ENCODE measurements at regions not wholly inside any gene's neighbourhood (a gene's known extent, or its start where the extent isn't known, plus 50 kb on each side); places are given as distances from the start of the nearest gene placed in this dataset.

GRCh38 chr15:29632671-29633406 is 189.4 kb downstream of the TJP1 start:
- FAIRE-seq, result no peak
- Histone ChIP-seq H3K9me3 (replicated peaks; ENCODE audit: control insufficient read depth, insufficient read depth, low read length) (no peaks in the 10 kb centered on the region), H3K9me1 (replicated peaks; ENCODE audit: control insufficient read depth, extremely low read depth, insufficient read depth, low read length) (no peaks in the 10 kb centered on the region), H4K20me1 (replicated peaks; ENCODE audit: control insufficient read depth, extremely low read depth, insufficient read depth, low read length) (no peaks in the 10 kb centered on the region), H3K27ac (ENCODE audit: insufficient read depth, low read depth, low read length) (no peak overlapping the region), H3K4me2 (ENCODE audit: insufficient read depth, low read length) (no peak overlapping the region), H3K4me3 (replicated peaks in 1 of 3; ENCODE audit: insufficient read depth in 1 of 3, low read depth in 1 of 3, low read length in 3 of 3) (no peak overlapping the region), H3K27me3 (ENCODE audit: control insufficient read depth in 2 of 2, insufficient read depth in 2 of 2, low read length in 2 of 2) (no peaks in the 10 kb centered on the region), H3K36me3 (ENCODE audit: control insufficient read depth in 2 of 2, extremely low read depth in 1 of 2, insufficient read depth in 2 of 2, low read length in 2 of 2) (no peaks in the 10 kb centered on the region), H2AFZ (ENCODE audit: low read depth, low read length) (no peak overlapping the region), H3K4me1 (ENCODE audit: control insufficient read depth, extremely low read depth, insufficient read depth, low read length) (no peaks in the 10 kb centered on the region), H3K9ac (replicated peaks; ENCODE audit: extremely low read depth, insufficient read depth, low read length) (no peak overlapping the region), H3K79me2 (ENCODE audit: control insufficient read depth, insufficient read depth, low read length) (no peaks in the 10 kb centered on the region)
- no peak for TF ChIP-seq POLR2AphosphoS5 (IDR thresholded peaks at IDR 0.05; ENCODE audit: insufficient read depth, low read depth, low read length)
- POLR2A ChIA-PET, result no interaction called here
- DNase-seq (ENCODE audit: low read depth, low spot score), result no peak
- intact Hi-C loops (cut with micrococcal nuclease), result no loop called here
- dilution Hi-C loops (cut with MboI; ENCODE audit: extremely low pct_ligation_motif_present, low sequenced_read_pairs), result no loop called here
- BruUV-seq (replicated peaks), result no TSS peak
- CTCF ChIA-PET, result no interaction called here

GRCh38 chr15:29631076-29632070 is 190.9 kb downstream of the TJP1 start:
- POLR2A ChIA-PET, result no interaction called here
- H3K4me1 ChIP-seq (ENCODE audit: control insufficient read depth, extremely low read depth, insufficient read depth, low read length), result no peaks in the 10 kb centered on the region
- no peak overlapping the region for H3K4me3 ChIP-seq (replicated peaks in 1 of 3; ENCODE audit: insufficient read depth in 1 of 3, low read depth in 1 of 3, low read length in 3 of 3)
- no peaks in the 10 kb centered on the region for H3K36me3 ChIP-seq (ENCODE audit: control insufficient read depth in 2 of 2, extremely low read depth in 1 of 2, insufficient read depth in 2 of 2, low read length in 2 of 2)
- FAIRE-seq (no peak), DNase-seq (ENCODE audit: low read depth, low spot score) (no peak)
- H3K27ac ChIP-seq (ENCODE audit: insufficient read depth, low read depth, low read length), result no peak overlapping the region
- no peak overlapping the region for H3K4me2 ChIP-seq (ENCODE audit: insufficient read depth, low read length)
- H3K9ac ChIP-seq (replicated peaks; ENCODE audit: extremely low read depth, insufficient read depth, low read length), result no peak overlapping the region
- no peaks in the 10 kb centered on the region for H3K9me1 ChIP-seq (replicated peaks; ENCODE audit: control insufficient read depth, extremely low read depth, insufficient read depth, low read length)
- BruUV-seq (replicated peaks), result no TSS peak
- intact Hi-C loops (cut with micrococcal nuclease), result no loop called here
- no peaks in the 10 kb centered on the region for H3K79me2 ChIP-seq (ENCODE audit: control insufficient read depth, insufficient read depth, low read length)
- H3K9me3 ChIP-seq (replicated peaks; ENCODE audit: control insufficient read depth, insufficient read depth, low read length), result no peaks in the 10 kb centered on the region
- H3K27me3 ChIP-seq (ENCODE audit: control insufficient read depth in 2 of 2, insufficient read depth in 2 of 2, low read length in 2 of 2), result no peaks in the 10 kb centered on the region
- H4K20me1 ChIP-seq (replicated peaks; ENCODE audit: control insufficient read depth, extremely low read depth, insufficient read depth, low read length), result no peaks in the 10 kb centered on the region
- CTCF ChIA-PET, result no interaction called here
- no peak overlapping the region for H2AFZ ChIP-seq (ENCODE audit: low read depth, low read length)
- dilution Hi-C loops (cut with MboI; ENCODE audit: extremely low pct_ligation_motif_present, low sequenced_read_pairs), result no loop called here
- TF ChIP-seq POLR2AphosphoS5 (IDR thresholded peaks at IDR 0.05; ENCODE audit: insufficient read depth, low read depth, low read length) (no peak), CTCF (IDR thresholded peaks at IDR 0.05; ENCODE audit: extremely low read depth in 1 of 2, insufficient read depth in 1 of 2, low read depth in 1 of 2, low read length in 2 of 2) (no peak), GATA2 (IDR thresholded peaks at IDR 0.05; ENCODE audit: insufficient read depth, insufficient read length, low read depth, low read length) (no peak), JUN (IDR thresholded peaks at IDR 0.05; ENCODE audit: borderline replicate concordance, insufficient read depth, insufficient read length, low read depth) (no peak), EZH2 (IDR thresholded peaks at IDR 0.05; ENCODE audit: borderline replicate concordance, low read depth, low read length, severe bottlenecking) (no peak), MYC (IDR thresholded peaks at IDR 0.05; ENCODE audit: low read depth, low read length) (no peak), FOS (IDR thresholded peaks at IDR 0.05; ENCODE audit: borderline replicate concordance, insufficient read depth, low read length) (no peak), POLR2A (IDR thresholded peaks at IDR 0.05; ENCODE audit: low read depth, low read length) (no peak), MAX (IDR thresholded peaks at IDR 0.05; ENCODE audit: insufficient read depth, insufficient read length) (no peak)
